CD4-positive, alpha-beta T cell treated with Interleukin-1 beta for 1 hour (primary cell): ENCODE measurements at regions not wholly inside any gene's neighbourhood (a gene's known extent, or its start where the extent isn't known, plus 50 kb on each side); places are given as distances from the start of the nearest gene placed in this dataset.
A peak's percentile ranks its signal among the peaks of the same experiment; 100 is the strongest.
"Not testable (repeated sequence)": the region's sequence is repeated elsewhere in the genome, so short reads cannot be mapped to it uniquely, and the experiment has no call there.

Source experiments
- DNase-seq, 2 donors: peaks; one replicate each; pipeline ENCODE4 v3.0.0-alpha.2; 2020 to 2022

- DNase-seq = no peak
Measured at GRCh38 chr4:22573198-22573597, 57.3 kb upstream of the ADGRA3 start.

- DNase-seq = no peak
Measured at GRCh38 chr4:22573641-22574040, 57.8 kb upstream of the ADGRA3 start.

- no peak for DNase-seq
Measured at GRCh38 chr4:22574424-22574823, 58.6 kb upstream of the ADGRA3 start.

GRCh38 chr4:22574880-22575279, 59.0 kb upstream of the ADGRA3 start:
- DNase-seq = no peak

GRCh38 chr4:22587253-22587652, 71.4 kb upstream of the ADGRA3 start:
- DNase-seq = no peak

GRCh38 chr4:22593933-22594332, 78.1 kb upstream of the ADGRA3 start:
- no peak for DNase-seq

- DNase-seq = no peak
Measured at GRCh38 chr4:22595684-22596083, 79.8 kb upstream of the ADGRA3 start.

- no peak for DNase-seq
Measured at GRCh38 chr4:22596409-22596808, 80.5 kb upstream of the ADGRA3 start.

- no peak for DNase-seq
Measured at GRCh38 chr4:22597471-22597870, 81.6 kb upstream of the ADGRA3 start.

- DNase-seq = not testable (repeated sequence)
Measured at GRCh38 chr4:22598113-22599047, 82.5 kb upstream of the ADGRA3 start.

GRCh38 chr4:22599228-22599928, 83.5 kb upstream of the ADGRA3 start:
- DNase-seq = not testable (repeated sequence)

- not testable (repeated sequence) for DNase-seq
Measured at GRCh38 chr4:22599929-22600432, 84.1 kb upstream of the ADGRA3 start.

GRCh38 chr4:22601638-22602037, 85.8 kb upstream of the ADGRA3 start:
- DNase-seq = not testable (repeated sequence)

- peak; percentile 17 to 44 for DNase-seq
Measured at GRCh38 chr4:22607382-22607781, 85.4 kb upstream of the GBA3 start.

- not testable (repeated sequence) for DNase-seq
Measured at GRCh38 chr4:22609951-22610525, 82.7 kb upstream of the GBA3 start.

GRCh38 chr4:22614114-22614513, 78.6 kb upstream of the GBA3 start:
- no peak for DNase-seq

GRCh38 chr4:22616516-22616915, 76.2 kb upstream of the GBA3 start:
- DNase-seq = no peak

- not testable (repeated sequence) for DNase-seq
Measured at GRCh38 chr4:22620144-22620543, 72.6 kb upstream of the GBA3 start.

- DNase-seq = not testable (repeated sequence)
Measured at GRCh38 chr4:22621970-22622369, 70.8 kb upstream of the GBA3 start.

- DNase-seq = not testable (repeated sequence)
Measured at GRCh38 chr4:22624002-22624401, 68.7 kb upstream of the GBA3 start.

GRCh38 chr4:22625311-22625710, 67.4 kb upstream of the GBA3 start:
- DNase-seq = no peak

GRCh38 chr4:22627851-22628250, 64.9 kb upstream of the GBA3 start:
- DNase-seq = not testable (repeated sequence)
